ENCODE measurements at regions not wholly inside any gene's neighbourhood (a gene's known extent, or its start where the extent isn't known, plus 50 kb on each side); places are given as distances from the start of the nearest gene placed in this dataset.

DNA sequence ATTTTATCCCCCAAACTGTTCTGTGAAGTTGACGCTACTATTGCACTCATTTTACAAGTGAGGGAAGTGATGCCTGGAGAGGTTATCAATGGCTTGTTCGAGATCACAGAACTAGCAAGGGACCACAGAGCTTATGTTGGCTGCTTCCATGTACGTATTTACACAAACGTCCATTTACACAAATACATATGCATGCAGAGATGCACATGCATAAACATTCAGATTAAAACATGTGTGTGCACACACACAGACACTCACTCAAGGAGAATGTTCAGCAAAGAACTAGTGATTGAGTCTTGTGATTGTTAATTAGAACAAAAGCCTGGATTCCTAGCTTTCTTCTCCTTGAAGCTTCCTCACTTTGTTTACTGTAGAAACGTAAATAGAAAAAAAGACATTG is 321.5 kb upstream of the CHD6 start:
- DNase-seq, result no peak

- no peak for DNase-seq
Observed at GRCh38 chr20:41938353-41938752, 320.2 kb upstream of the CHD6 start.

GRCh38 chr20:41935259-41935791 is 317.1 kb upstream of the CHD6 start:
- DNase-seq, result no peak

GRCh38 chr20:41932431-41932830 is 314.3 kb upstream of the CHD6 start:
- DNase-seq, result no peak

DNA sequence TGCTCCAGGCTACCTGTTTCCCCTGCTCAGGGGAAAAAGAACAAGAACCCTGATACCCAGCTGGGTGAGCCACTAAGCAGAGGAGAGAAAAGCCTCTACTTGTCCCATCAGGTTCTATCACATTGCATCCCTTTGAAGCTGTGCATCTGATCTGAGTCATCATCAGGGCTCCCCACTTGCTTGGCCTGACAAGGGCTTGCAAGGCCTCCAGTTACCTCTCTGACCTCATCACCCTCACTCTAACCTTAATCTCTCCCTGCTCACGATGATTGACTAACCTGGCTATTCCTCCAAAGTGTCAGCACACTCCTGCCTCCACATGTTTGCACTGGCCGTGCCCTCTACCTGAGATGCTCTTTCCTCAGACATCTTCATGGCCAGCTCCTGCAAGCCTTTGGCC is 309.5 kb upstream of the CHD6 start:
- DNase-seq, result no peak

DNA sequence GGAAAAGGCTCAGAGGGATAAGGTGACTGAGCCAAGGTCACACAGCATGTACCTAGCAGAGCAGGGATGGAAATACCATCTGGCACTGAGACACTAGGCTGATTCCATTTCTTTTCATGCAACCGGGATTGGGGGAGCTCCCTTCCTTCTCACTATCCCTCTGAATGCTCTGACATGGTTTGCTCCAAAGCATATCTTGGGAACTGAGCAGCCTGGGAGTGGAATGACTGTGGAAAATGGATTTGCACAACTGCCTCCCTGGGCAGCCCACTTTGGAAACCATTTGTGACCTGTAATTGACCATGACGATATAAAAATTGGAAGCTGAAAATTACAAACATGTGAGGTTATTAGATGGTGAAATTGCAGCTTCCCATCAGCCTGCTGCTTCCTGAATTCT is 309.0 kb upstream of the CHD6 start:
- DNase-seq, result no peak

DNA sequence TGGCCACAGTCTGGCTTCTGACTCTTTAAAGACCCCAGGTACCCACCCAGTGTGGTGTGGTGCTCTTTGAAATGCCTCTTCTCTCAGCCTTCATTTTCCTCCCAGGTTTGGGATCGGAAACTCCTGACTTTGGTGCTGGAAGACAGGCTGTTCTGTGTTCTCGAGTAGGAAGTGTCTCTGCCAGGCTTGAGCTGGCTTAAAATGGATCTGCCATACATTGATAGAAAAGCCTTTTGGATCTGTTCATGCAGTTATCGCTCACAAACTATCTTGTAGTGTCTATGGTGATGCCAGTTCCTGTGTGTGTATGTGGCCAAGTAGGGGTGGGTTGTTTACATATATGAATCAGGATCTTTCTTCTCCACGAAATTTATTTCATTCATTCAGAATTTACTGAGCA is 307.3 kb upstream of the CHD6 start:
- DNase-seq, result no peak

DNA sequence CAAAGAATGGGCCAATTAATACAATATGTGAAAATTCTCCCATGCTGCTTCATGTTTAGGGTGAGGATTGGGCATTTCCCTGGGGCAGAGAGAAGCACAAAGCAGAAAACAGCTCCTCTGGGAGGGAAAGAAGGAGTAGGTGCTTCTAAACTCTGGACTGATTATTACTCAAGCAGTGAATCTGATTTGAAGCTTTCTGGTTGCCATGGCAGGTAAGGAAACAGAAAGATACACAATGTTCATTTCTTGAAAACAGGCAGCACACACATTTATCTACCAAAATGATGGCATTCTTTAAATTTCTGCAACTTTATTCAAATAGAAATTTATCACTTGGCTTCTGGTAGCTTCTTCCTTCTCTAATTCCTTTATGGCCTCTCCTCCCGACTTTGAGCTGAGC is 305.4 kb upstream of the CHD6 start:
- DNase-seq, result no peak

DNA sequence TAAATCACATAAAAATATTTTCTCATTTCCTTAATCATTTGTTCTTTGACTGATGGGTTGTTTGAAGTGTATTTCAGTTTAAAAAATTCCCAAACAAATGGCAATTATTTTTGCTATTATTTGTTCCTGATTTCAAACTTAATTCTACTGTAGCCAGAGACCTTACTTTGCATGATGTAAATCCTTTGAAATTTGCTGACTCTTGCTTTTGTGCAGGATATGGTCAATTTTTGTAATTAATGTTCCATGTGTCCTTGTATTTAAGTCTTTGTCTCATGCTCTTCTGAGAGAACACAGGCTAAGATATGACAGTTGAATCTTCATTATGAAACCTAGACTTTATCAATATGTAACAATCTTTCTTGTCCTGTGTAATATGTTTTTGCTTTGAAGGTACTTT is 295.0 kb upstream of the CHD6 start:
- DNase-seq, result no peak

- DNase-seq, result no peak
Observed at GRCh38 chr20:41910558-41910957, 292.4 kb upstream of the CHD6 start.

DNA sequence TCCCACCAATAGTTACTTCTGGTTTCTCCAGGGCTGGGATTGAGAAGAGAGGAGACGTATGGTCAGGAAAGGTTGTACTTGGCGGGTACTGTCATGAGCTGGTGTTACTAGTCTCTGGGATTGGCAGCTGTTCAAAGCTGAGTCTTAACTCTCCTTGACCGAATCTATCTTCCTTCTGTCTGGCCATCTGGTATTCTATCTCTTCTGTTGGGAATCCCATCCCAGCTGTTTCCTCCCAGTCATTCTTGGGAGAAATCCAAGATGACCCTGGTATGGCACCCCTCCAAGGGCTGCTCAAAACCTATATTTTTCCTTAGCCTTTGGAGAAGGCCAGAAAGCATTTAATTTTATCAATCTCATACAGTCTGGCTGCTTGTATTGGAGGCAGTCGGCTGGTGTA is 287.0 kb upstream of the CHD6 start:
- DNase-seq, result no peak

DNA sequence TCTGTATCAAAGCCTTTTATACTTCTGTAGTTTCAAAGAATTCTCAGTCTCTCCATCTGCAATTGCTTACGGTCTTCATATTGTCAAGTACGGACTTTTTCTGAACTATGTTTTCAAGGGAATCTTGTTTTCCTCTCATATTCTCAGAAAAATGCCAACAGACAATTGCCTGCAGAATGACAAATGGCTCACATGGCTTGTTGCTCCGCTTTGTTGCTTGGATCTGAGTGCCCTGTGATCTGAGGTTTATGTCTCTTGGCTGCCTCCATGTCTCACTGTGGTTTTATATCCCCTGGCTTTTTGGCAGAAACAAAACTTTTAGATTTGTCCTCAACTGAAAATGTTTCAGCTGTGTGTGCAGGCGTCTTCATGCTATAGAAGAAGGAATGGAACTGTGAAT is 285.4 kb upstream of the CHD6 start:
- DNase-seq, result no peak

- no peak for DNase-seq
Observed at GRCh38 chr20:41902346-41902745, 284.2 kb upstream of the CHD6 start.

DNA sequence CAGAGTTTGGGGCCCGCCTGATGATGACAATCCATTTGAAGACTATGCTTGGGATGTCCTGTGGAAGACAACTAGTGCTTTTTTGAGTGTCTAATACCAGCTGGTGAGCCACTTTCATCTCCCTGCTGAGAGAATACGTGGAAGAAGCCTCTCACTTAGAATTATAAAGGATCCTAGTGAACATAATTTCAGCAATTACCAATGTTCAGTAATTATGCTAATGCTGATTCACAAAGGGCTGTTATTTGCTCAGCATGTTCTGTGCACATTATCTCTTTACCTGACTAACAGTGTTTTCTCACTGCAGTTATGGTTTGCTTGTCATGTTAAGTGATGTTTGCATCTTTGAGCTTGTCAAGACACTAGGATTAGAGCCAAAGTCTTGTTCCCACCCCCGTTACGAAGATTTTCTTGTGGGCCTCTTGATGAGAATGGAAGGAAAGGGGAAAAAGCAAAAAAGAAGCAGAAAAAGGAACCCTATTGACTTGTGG is 282.1 kb upstream of the CHD6 start:
- no peak for DNase-seq

DNA sequence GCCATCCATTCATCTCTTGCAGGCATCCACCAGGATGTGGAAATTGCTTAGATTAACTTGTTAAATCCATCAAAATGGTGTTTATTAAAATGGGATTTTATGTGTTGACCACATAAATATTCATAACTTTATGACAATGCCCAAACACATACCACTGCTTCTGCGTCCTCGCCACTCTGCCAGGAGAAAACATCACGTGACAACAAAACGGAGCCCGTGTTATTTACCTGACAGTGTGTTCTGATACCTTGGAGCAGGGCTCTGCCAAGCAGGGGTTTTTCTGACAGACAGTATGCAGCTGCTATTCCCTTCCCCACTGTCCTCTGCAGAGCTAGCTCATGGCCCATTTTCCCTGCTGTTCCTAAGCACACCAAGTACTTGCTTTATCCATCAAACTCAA is 279.5 kb upstream of the CHD6 start:
- no peak for DNase-seq

DNA sequence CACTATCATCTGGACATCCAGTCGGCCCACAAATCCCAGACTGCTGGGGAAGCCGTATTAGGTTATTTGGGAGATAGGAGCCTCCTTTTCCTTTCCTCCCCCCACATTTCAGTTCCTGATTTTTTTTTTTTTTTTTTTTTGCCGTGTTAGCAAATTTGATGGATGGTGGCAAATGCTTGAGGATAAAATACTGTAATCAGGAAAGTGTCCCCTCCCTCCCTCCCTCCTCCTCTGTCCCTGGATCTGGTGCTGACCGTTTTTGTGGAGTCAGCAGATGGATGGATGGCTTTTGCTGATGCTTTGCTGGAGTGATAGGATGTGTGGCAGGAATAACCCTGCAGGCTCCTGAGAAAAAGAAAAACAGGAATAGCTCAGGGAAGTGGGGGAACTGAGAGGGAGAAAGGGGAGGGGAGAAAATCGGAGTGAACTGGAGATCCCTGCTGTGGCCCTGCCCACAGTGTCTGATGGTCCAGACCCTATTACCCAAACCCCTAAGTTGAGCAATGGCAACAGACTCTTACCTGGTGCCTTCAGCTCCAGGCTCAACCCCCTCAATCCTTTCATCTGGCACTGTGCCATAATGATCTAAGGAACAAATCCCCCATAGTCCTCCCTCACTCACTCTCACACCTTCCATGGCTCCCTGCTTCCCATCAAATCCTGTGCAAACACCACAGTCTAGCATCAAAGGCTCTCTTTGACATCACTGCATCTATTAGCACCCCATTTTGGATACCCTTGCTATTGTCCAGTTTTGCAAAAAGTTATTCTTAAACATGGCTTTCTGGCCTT is 277.3 kb upstream of the CHD6 start:
- no peak for DNase-seq

DNA sequence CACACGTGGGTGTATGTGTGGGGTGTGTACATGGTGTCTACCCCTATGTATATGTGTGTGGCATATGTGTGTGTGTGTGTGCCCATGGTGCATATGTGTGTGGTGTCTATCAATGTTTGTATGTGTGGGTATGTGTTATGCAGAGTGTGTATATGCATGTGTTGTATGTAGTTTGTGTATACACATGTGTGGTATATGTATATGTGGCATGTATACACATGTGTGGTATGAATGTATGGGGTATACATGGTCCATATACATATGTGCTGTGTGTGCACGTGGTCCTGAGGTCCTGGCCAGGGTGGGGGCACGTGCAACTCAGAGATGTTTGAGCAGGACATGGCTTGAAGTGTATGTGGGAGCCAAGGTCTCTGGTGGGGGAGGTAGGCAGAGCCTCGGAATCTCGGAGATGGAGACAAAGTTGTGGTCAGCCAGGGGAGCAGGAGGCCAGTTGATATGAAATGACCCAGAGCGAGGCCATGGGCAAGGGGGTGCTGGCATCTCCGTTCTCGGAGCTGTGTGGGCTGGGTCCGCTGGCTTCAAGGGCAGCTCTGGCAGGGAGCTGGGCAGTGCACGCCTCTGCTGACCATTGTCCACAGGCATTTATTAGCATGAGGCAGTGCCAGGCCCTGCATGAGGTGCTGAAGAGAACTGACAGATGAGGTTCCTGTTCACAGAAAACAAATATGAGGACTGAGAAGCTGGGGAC is 276.2 kb upstream of the CHD6 start:
- DNase-seq, result no peak

DNA sequence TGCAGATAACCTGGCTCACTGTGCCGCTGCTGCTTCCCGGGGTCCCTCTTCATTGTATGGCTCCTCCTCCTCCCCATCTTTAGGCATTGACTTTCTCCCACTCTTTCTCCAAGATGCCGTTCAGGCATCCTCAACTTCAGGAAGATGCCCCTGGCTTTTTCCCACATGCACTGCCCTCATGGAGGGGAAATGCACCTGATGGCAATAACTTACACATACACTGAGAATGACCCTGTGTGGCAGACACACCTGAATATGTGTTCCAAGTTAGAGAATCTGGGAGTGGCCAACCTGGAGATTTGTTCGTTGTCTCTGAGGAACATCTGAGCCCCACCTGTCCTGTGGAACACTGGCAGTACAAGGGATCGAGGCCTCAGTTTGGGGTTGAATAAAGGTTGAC is 273.9 kb upstream of the CHD6 start:
- DNase-seq, result no peak

DNA sequence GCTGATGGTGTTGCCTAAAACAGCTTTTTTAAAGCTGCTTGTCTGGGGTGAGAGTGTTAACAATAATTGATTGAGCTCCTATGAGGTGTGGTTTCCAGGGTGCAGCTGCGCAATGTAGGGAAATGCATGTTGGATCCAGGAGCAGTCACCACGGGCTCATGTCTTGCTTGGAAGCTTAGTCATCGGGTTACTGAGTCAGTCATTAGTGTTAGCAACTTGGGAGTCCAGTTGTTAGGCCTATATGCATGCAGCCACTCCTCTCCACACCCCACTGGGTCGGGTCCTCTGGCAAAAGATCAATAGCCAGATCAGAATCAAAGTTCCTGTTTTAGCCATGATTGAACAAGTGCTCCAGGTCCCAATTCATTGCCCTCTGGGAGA is 271.7 kb upstream of the CHD6 start:
- no peak for DNase-seq

- DNase-seq, result no peak
Observed at GRCh38 chr20:41889126-41889843, 271.1 kb upstream of the CHD6 start.

- no peak for DNase-seq
Observed at GRCh38 chr20:41888434-41888833, 270.3 kb upstream of the CHD6 start.

DNA sequence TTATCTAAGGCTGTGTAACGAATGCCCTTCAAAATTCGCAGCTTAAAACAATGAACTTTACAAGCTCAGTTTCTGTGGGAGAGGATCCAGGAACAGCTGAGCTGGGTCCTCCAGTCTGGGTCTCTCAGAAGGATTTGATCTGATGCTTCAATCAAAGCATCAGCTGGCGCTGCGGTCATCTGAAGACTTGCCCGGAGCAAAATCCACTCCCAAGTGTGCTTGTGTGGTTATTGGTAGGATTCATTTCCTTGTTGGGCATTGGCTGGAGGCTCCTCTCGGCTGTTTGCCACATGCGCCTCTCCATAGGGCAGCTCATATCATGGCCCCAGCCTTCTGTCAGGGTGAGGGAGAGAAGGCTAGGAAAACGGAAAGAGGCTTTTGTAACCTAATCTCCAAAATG is 269.3 kb upstream of the CHD6 start:
- DNase-seq, result no peak

DNA sequence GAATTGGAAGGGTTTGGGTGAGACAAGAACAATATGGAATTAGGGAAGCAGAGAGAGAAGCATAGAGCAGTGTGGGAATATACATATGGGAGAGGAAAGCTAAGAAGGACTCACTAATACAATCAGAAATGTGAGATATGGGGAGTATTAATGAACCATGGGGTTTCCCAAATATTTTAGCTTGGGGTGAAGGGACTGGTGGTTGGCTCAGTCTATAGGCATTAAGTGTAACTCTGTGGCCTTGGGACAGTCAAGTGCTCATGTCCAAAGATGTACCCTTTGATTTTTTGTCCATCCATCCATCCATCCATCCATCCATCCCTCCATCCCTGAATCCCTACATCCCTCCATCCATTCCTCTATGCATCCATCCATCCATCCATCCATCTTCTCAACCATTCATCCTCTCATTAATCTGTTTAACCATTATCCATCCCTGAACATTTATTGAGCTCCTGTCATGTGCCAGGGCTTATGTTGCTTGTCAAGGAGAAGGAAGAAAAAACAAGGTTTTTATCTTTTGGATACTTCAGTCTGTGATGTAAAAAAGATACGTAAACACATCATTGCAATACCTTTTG is 263.4 kb upstream of the CHD6 start:
- DNase-seq, result no peak
